ENCODE measurements at regions not wholly inside any gene's neighbourhood (a gene's known extent, or its start where the extent isn't known, plus 50 kb on each side); places are given as distances from the start of the nearest gene placed in this dataset.

- peaks cover 3 to 4% of the 10 kb centered on the region in 2 experiments for H3K27me3 ChIP-seq (ENCODE audit: control insufficient read depth in 1 of 2, insufficient read depth in 2 of 2, low read length in 2 of 2)
- Mint-ChIP-seq H3K36me3 (ENCODE audit: low read depth) (no peaks in the 10 kb centered on the region), H3K4me1 (ENCODE audit: low read depth) (no peaks in the 10 kb centered on the region), H3K4me3 (no peak overlapping the region), H3K9me3 (no peaks in the 10 kb centered on the region), H3K27me3 (peaks cover 5% of the 10 kb centered on the region), H3K27ac (no peak overlapping the region)
- intact Hi-C loops (cut with DNase I, micrococcal nuclease) = no loop called here
- ChIA-PET CTCF (no interaction called here), POLR2A (no interaction called here)
- no peaks in the 10 kb centered on the region for H3K4me1 ChIP-seq (ENCODE audit: insufficient read depth, low read length)
- H3K27ac ChIP-seq (ENCODE audit: low read depth in 1 of 2, low read length in 2 of 2) = no peak overlapping the region
- no peaks in the 10 kb centered on the region for H3K36me3 ChIP-seq (ENCODE audit: insufficient read depth, low read length)
- TF ChIP-seq CTCF (IDR thresholded peaks at IDR 0.05) = no peak
- no peaks in the 10 kb centered on the region for H3K9me3 ChIP-seq (ENCODE audit: control insufficient read depth in 1 of 2, insufficient read depth in 1 of 2, low read length in 2 of 2)
- H3K4me3 ChIP-seq (ENCODE audit: low read length) = no peak overlapping the region
- DNase-seq (no peak), ATAC-seq (ENCODE audit: poor library complexity) (no peak)
Measured at GRCh38 chr13:48904668-48905290, 70.9 kb upstream of the FNDC3A start.

- H3K27ac Mint-ChIP-seq = no peak overlapping the region
- ATAC-seq (ENCODE audit: poor library complexity) = no peak
- no peak overlapping the region for H3K4me3 ChIP-seq (ENCODE audit: low read length)
- TF ChIP-seq CTCF (IDR thresholded peaks at IDR 0.05) = no peak
- H3K27ac ChIP-seq (ENCODE audit: low read depth in 1 of 2, low read length in 2 of 2) = no peak overlapping the region
- H3K4me1 ChIP-seq (ENCODE audit: insufficient read depth, low read length) = no peaks in the 10 kb centered on the region
- no peak for DNase-seq
- H3K9me3 Mint-ChIP-seq = no peaks in the 10 kb centered on the region
- no peak overlapping the region for H3K4me3 Mint-ChIP-seq
- intact Hi-C loops (cut with DNase I, micrococcal nuclease) = no loop called here
- CTCF ChIA-PET = no interaction called here
- no peaks in the 10 kb centered on the region for H3K4me1 Mint-ChIP-seq (ENCODE audit: low read depth)
- H3K36me3 Mint-ChIP-seq (ENCODE audit: low read depth) = no peaks in the 10 kb centered on the region
- POLR2A ChIA-PET = no interaction called here
- H3K36me3 ChIP-seq (ENCODE audit: insufficient read depth, low read length) = no peaks in the 10 kb centered on the region
- no peaks in the 10 kb centered on the region for H3K27me3 Mint-ChIP-seq
- peaks cover 3 to 4% of the 10 kb centered on the region in 2 experiments for H3K27me3 ChIP-seq (ENCODE audit: control insufficient read depth in 1 of 2, insufficient read depth in 2 of 2, low read length in 2 of 2)
- H3K9me3 ChIP-seq (ENCODE audit: control insufficient read depth in 1 of 2, insufficient read depth in 1 of 2, low read length in 2 of 2) = no peaks in the 10 kb centered on the region
Measured at GRCh38 chr13:48906200-48906599, 69.5 kb upstream of the FNDC3A start.

DNA sequence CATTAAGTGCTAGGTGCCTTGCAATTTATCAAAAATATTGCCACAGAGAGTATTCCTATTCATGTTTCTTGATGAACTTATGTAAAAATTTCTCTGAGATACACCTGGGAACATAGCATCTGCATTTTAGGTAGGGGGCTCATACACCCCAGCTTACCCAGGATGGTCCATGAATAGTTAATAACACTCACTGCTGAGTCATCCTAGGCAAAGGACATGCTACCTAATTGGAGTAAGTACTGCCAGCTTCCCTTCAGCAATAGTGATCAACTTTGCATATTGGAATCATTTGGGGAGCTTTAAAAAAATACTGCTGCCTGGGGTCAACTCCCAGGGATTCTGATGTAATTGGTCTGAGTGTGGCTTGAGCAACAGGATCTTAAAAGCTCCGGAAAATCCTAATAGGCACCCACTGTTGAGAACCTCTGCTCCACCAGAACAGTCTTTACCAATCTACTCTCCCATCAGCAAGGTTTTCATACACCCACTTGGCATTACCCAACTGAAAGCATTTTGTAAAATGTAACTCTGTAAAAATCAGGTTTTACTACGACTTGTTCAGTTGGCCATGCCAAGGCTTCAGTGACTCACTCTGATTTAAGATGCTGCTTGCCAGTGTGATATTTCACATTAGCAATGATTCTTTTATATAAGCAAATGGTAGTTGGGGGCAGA, 67.2 kb upstream of the FNDC3A start:
- POLR2A ChIA-PET = no interaction called here
- CTCF ChIA-PET = no interaction called here
- no peaks in the 10 kb centered on the region for H3K9me3 ChIP-seq (ENCODE audit: control insufficient read depth in 1 of 2, insufficient read depth in 1 of 2, low read length in 2 of 2)
- intact Hi-C loops (cut with DNase I, micrococcal nuclease) = no loop called here
- no peaks in the 10 kb centered on the region for H3K4me1 Mint-ChIP-seq (ENCODE audit: low read depth)
- no peak overlapping the region for H3K4me3 ChIP-seq (ENCODE audit: low read length)
- no peak for TF ChIP-seq CTCF (IDR thresholded peaks at IDR 0.05)
- H3K36me3 Mint-ChIP-seq (ENCODE audit: low read depth) = no peaks in the 10 kb centered on the region
- H3K27ac Mint-ChIP-seq = no peak overlapping the region
- H3K27me3 ChIP-seq (ENCODE audit: control insufficient read depth in 1 of 2, insufficient read depth in 2 of 2, low read length in 2 of 2) = no peaks in the 10 kb centered on the region
- H3K27ac ChIP-seq (ENCODE audit: low read depth in 1 of 2, low read length in 2 of 2) = no peak overlapping the region
- ATAC-seq (ENCODE audit: poor library complexity) (no peak), DNase-seq (no peak)
- H3K27me3 Mint-ChIP-seq = no peaks in the 10 kb centered on the region
- no peaks in the 10 kb centered on the region for H3K4me1 ChIP-seq (ENCODE audit: insufficient read depth, low read length)
- no peaks in the 10 kb centered on the region for H3K36me3 ChIP-seq (ENCODE audit: insufficient read depth, low read length)
- H3K4me3 Mint-ChIP-seq = no peak overlapping the region
- no peaks in the 10 kb centered on the region for H3K9me3 Mint-ChIP-seq

Measured in CD4-positive, alpha-beta T cell (primary cell).